ENCODE measurements at regions not wholly inside any gene's neighbourhood (a gene's known extent, or its start where the extent isn't known, plus 50 kb on each side); places are given as distances from the start of the nearest gene placed in this dataset.

- TF ChIP-seq, protein P1, sequence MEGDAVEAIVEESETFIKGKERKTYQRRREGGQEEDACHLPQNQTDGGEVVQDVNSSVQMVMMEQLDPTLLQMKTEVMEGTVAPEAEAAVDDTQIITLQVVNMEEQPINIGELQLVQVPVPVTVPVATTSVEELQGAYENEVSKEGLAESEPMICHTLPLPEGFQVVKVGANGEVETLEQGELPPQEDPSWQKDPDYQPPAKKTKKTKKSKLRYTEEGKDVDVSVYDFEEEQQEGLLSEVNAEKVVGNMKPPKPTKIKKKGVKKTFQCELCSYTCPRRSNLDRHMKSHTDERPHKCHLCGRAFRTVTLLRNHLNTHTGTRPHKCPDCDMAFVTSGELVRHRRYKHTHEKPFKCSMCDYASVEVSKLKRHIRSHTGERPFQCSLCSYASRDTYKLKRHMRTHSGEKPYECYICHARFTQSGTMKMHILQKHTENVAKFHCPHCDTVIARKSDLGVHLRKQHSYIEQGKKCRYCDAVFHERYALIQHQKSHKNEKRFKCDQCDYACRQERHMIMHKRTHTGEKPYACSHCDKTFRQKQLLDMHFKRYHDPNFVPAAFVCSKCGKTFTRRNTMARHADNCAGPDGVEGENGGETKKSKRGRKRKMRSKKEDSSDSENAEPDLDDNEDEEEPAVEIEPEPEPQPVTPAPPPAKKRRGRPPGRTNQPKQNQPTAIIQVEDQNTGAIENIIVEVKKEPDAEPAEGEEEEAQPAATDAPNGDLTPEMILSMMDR (IDR thresholded peaks at IDR 0.05), result no peak
- TF ChIP-seq EP300 (IDR thresholded peaks at IDR 0.05) (no peak), POLR2A (IDR thresholded peaks at IDR 0.05) (no peak)
These were observed 83.5 kb upstream of the HMCN1 start for GRCh38 chr1:185650602-185651230.
